WTC11 (cell line): ENCODE measurements at regions not wholly inside any gene's neighbourhood (a gene's known extent, or its start where the extent isn't known, plus 50 kb on each side); places are given as distances from the start of the nearest gene placed in this dataset.

Source experiments
- AFF4 ChIP-seq: sonication (generic); formaldehyde crosslinking; IDR thresholded peaks from 2 replicates; pipeline ENCODE4 v1.8.1; 2023; ENCODE audit warnings: mild to moderate bottlenecking, missing genetic modification reagents, borderline replicate concordance
- CREM ChIP-seq: sonication (generic); formaldehyde crosslinking; IDR thresholded peaks from 2 replicates; pipeline ENCODE4 v1.8.1; 2022; ENCODE audit warnings: mild to moderate bottlenecking, missing genetic modification reagents, moderate library complexity
- CTCF ChIP-seq: fragments of 200-600 bp; IDR thresholded peaks from 2 replicates; pipeline ENCODE4 v1.8.0; 2022; ENCODE audit warnings: antibody characterized with exemption
- JUN ChIP-seq: sonication (generic); formaldehyde crosslinking; IDR thresholded peaks from 2 replicates; pipeline ENCODE4 v1.8.0; 2023; ENCODE audit warnings: mild to moderate bottlenecking, missing genetic modification reagents
- TP53 ChIP-seq: sonication (generic); formaldehyde crosslinking; IDR thresholded peaks from 2 replicates; pipeline ENCODE4 v1.8.1; 2023; ENCODE audit warnings: mild to moderate bottlenecking, missing genetic modification reagents
- ZNF416 ChIP-seq: fragments of 250-450 bp; sonication (Bioruptor Pico); IDR thresholded peaks from 2 replicates; pipeline ENCODE4 v1.9.0; 2021; ENCODE audit warnings: mild to moderate bottlenecking, inconsistent platforms
- TF ChIP-seq, protein P1 (sequence below): sonication (generic); formaldehyde crosslinking; IDR thresholded peaks from 2 replicates; pipeline ENCODE4 v1.8.0; 2022; ENCODE audit warnings: mild to moderate bottlenecking, missing genetic modification reagents

GRCh38 chr10:8438603-8439002 lies 384.1 kb downstream of the GATA3 start:
- no peak for TF ChIP-seq CTCF
- no peak for TF ChIP-seq AFF4 (CRISPR knock-in tag)
- no peak for TF ChIP-seq JUN (CRISPR knock-in tag)
- TF ChIP-seq CREM (CRISPR knock-in tag), result no peak
- no peak for TF ChIP-seq TP53 (CRISPR knock-in tag)
- no peak for TF ChIP-seq ZNF416 (CRISPR knock-in tag)
- TF ChIP-seq, protein P1, sequence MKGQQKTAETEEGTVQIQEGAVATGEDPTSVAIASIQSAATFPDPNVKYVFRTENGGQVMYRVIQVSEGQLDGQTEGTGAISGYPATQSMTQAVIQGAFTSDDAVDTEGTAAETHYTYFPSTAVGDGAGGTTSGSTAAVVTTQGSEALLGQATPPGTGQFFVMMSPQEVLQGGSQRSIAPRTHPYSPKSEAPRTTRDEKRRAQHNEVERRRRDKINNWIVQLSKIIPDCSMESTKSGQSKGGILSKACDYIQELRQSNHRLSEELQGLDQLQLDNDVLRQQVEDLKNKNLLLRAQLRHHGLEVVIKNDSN (CRISPR knock-in tag), result no peak
